ENCODE measurements at regions not wholly inside any gene's neighbourhood (a gene's known extent, or its start where the extent isn't known, plus 50 kb on each side); places are given as distances from the start of the nearest gene placed in this dataset.

GRCh38 chr1:195195423-195196057 lies 1412.7 kb downstream of the KCNT2 start:
- H4K20me1 ChIP-seq (ENCODE audit: control insufficient read depth, insufficient read depth): no peaks in the 10 kb centered on the region
- BruUV-seq (replicated peaks): no TSS peak
- ChIA-PET SMC1A (ENCODE audit: uncharacterized antibody, unreplicated experiment) (no interaction called here), POLR2A (interaction anchor here (0.6 kb wide), 1 partner anchor 29 kb away, joined by 3 read pairs; no protein-coding TSS in a partner anchor), CTCF (no interaction called here), RAD21 (ENCODE audit: unreplicated experiment) (interaction anchor here (1.2 kb wide), 1 partner anchor 365 kb away, joined by 3 read pairs; no protein-coding TSS in a partner anchor)
- ATAC-seq (peak; percentile 98), DNase-seq (ENCODE audit: low read depth, low spot score) (peak; percentile 95), FAIRE-seq (peak; percentile 99)
- intact Hi-C loops (cut with micrococcal nuclease; ENCODE audit: unreplicated experiment) (no loop called here), in situ Hi-C loops (cut with MboI) (no loop called here)
- H2AFZ ChIP-seq (ENCODE audit: control insufficient read depth, low read depth, low read length): no peak overlapping the region
- WGBS (ENCODE audit: insufficient coverage, insufficient replicate concordance, low lambda C conversion rate, missing lambda C conversion rate): under 1% methylated on average over 8 of the region's 8 CpGs
- H3K4me3 ChIP-seq: no peak overlapping the region
- H3K9me3 ChIP-seq (replicated peaks; ENCODE audit: control insufficient read depth, insufficient read depth, low read length): peaks cover 2% of the 10 kb centered on the region; the same call in 2 of the 3 replicates
- peak overlapping the region; percentile 21; the same call in 1 of the 2 replicates for H3K4me2 ChIP-seq (ENCODE audit: control insufficient read depth, insufficient read depth)
- 0 out of 4 replicates have a peak, but pooled peaks cover 0 to under 1% of the 10 kb centered on the region in 2 experiments for H3K27me3 ChIP-seq (replicated peaks in 1 of 2; ENCODE audit: control insufficient read depth in 2 of 2, insufficient read depth in 2 of 2, low read length in 1 of 2)
- H3K4me1 ChIP-seq (ENCODE audit: control insufficient read depth, insufficient read depth, low read length): peaks cover 3% of the 10 kb centered on the region; the same call in 1 of the 2 replicates
- peak overlapping the region; percentile 41 for H3K27ac ChIP-seq (ENCODE audit: control insufficient read depth, insufficient read depth)
- H3K79me2 ChIP-seq (ENCODE audit: control insufficient read depth, insufficient read depth, low read length): no peaks in the 10 kb centered on the region
- no peaks in the 10 kb centered on the region for H3K36me3 ChIP-seq (ENCODE audit: control insufficient read depth in 2 of 2, insufficient read depth in 2 of 2, low read length in 1 of 2)
- no peak overlapping the region for H3K9ac ChIP-seq (ENCODE audit: control insufficient read depth, insufficient read depth, low read length)
- TF ChIP-seq ZBED1 (IDR thresholded peaks at IDR 0.05; ENCODE audit: borderline replicate concordance): peak; percentile 96
- TF ChIP-seq ZNF207 (IDR thresholded peaks at IDR 0.05; ENCODE audit: borderline replicate concordance): no peak
- TF ChIP-seq PKNOX1 (IDR thresholded peaks at IDR 0.05): peak; percentile 91
- no peak for TF ChIP-seq BCL3 (IDR thresholded peaks at IDR 0.05; ENCODE audit: borderline replicate concordance, insufficient read depth, low read depth, low read length, poor library complexity, severe bottlenecking)
- TF ChIP-seq SIN3A (IDR thresholded peaks at IDR 0.05; ENCODE audit: low read depth, low read length): no peak
- TF ChIP-seq HDAC6 (IDR thresholded peaks at IDR 0.05; ENCODE audit: unreplicated experiment): no peak
- peak; percentile 78; the same call in 1 of the 2 replicates for TF ChIP-seq MEF2A (IDR thresholded peaks at IDR 0.05; ENCODE audit: insufficient read depth, low read depth, low read length)
- TF ChIP-seq PML (IDR thresholded peaks at IDR 0.05; ENCODE audit: low read length): peak; percentile 91
- TF ChIP-seq SREBF2 (IDR thresholded peaks at IDR 0.05; ENCODE audit: low read length): no peak
- peak; percentile 70; the same call in 1 of the 2 replicates for TF ChIP-seq MYB (IDR thresholded peaks at IDR 0.05; ENCODE audit: borderline replicate concordance, low read depth, low read length)
- peak; percentile 70; the same call in 1 of the 2 replicates for TF ChIP-seq JUND (IDR thresholded peaks at IDR 0.05; ENCODE audit: low read depth, low read length)
- TF ChIP-seq ELK1 (IDR thresholded peaks at IDR 0.05; ENCODE audit: low read depth, low read length): no peak
- no peak for TF ChIP-seq KDM1A (IDR thresholded peaks at IDR 0.05; ENCODE audit: borderline replicate concordance)
- peak; percentile 98 for TF ChIP-seq NBN (IDR thresholded peaks at IDR 0.05)
- TF ChIP-seq TBL1XR1 (IDR thresholded peaks at IDR 0.05; ENCODE audit: low read depth, low read length): peak; percentile 98
- TF ChIP-seq RAD21 (IDR thresholded peaks at IDR 0.05; ENCODE audit: insufficient read depth, low read depth, low read length): no peak
- TF ChIP-seq FOXK2 (IDR thresholded peaks at IDR 0.05): no peak
- peak; percentile 69; the same call in 1 of the 2 replicates for TF ChIP-seq TCF3 (IDR thresholded peaks at IDR 0.05; ENCODE audit: borderline replicate concordance, insufficient read depth, low read depth, low read length)
- TF ChIP-seq SMAD1 (IDR thresholded peaks at IDR 0.05; ENCODE audit: low read depth, partially characterized antibody): peak; percentile 57
- peak; percentile 89 for TF ChIP-seq GATAD2B (conservative IDR thresholded peaks at IDR 0.05; ENCODE audit: low read depth)
- peak; percentile 96 for TF ChIP-seq JUNB (IDR thresholded peaks at IDR 0.05)
- TF ChIP-seq IKZF1 (conservative IDR thresholded peaks at IDR 0.05): peak; percentile 95
